H9 (cell line): ENCODE measurements at regions not wholly inside any gene's neighbourhood (a gene's known extent, or its start where the extent isn't known, plus 50 kb on each side); places are given as distances from the start of the nearest gene placed in this dataset.

Experiments
- DNase-seq: peaks from one replicate; pipeline ENCODE4 v3.0.0-alpha.2; 2017
- H2AFZ ChIP-seq: one replicate; pipeline ENCODE4 v1.6.1; 2013; ENCODE audit warnings: mild to moderate bottlenecking, low read length, control low read depth, moderate library complexity
- H2AK5ac ChIP-seq: 2 replicates; pipeline ENCODE4 v1.6.1; 2013; ENCODE audit warnings: low read length, control low read depth, mixed read lengths; ENCODE audit not compliant: insufficient read length
- H2BK120ac ChIP-seq: one replicate; pipeline ENCODE4 v1.6.1; 2013; ENCODE audit warnings: low read depth, mild to moderate bottlenecking, low read length, control low read depth, inconsistent platforms; ENCODE audit not compliant: poor library complexity, severe bottlenecking
- H2BK12ac ChIP-seq: 2 replicates; pipeline ENCODE4 v1.6.1; 2013; ENCODE audit warnings: low read length, control low read depth, mixed read lengths, low read depth; ENCODE audit not compliant: insufficient read length
- H2BK15ac ChIP-seq: 2 replicates; pipeline ENCODE4 v1.6.1; 2013; ENCODE audit warnings: low read depth, low read length, control low read depth
- H2BK20ac ChIP-seq: one replicate; pipeline ENCODE4 v1.6.1; 2013; ENCODE audit warnings: low read depth, mild to moderate bottlenecking, low read length, control low read depth, inconsistent platforms; ENCODE audit not compliant: poor library complexity, severe bottlenecking
- H2BK5ac ChIP-seq: 2 replicates; pipeline ENCODE4 v1.6.1; 2013; ENCODE audit warnings: low read length, control low read depth, mixed read lengths; ENCODE audit not compliant: insufficient read length
- H3K14ac ChIP-seq: 2 replicates; pipeline ENCODE4 v1.6.1; 2013; ENCODE audit warnings: low read length, control low read depth; ENCODE audit not compliant: insufficient read depth
- H3K18ac ChIP-seq: 2 replicates; pipeline ENCODE4 v1.6.1; 2013; ENCODE audit warnings: low read depth, mild to moderate bottlenecking, mixed read lengths, low read length, control low read depth; ENCODE audit not compliant: insufficient read length
- H3K23ac ChIP-seq: 2 replicates; pipeline ENCODE4 v1.6.1; 2013; ENCODE audit warnings: low read length, control low read depth, mixed read lengths, low read depth; ENCODE audit not compliant: insufficient read length
- H3K23me2 ChIP-seq: 2 replicates; pipeline ENCODE4 v1.6.1; 2013; ENCODE audit warnings: low read depth, mild to moderate bottlenecking, mixed read lengths, low read length, control low read depth; ENCODE audit not compliant: insufficient read length, poor library complexity, severe bottlenecking
- H3K27ac ChIP-seq: 2 replicates; pipeline ENCODE4 v1.5.1; 2013; ENCODE audit warnings: low read length, control low read depth, mixed read lengths, low read depth; ENCODE audit not compliant: insufficient read length
- H3K27me3 ChIP-seq: 2 replicates; pipeline ENCODE4 v1.6.1; 2013; ENCODE audit warnings: low read length, control low read depth, inconsistent platforms; ENCODE audit not compliant: insufficient read depth
- H3K4ac ChIP-seq: 2 replicates; pipeline ENCODE4 v1.6.1; 2013; ENCODE audit warnings: low read depth, mild to moderate bottlenecking, control low read depth, inconsistent platforms, low read length, moderate library complexity
- H3K4me1 ChIP-seq: 2 replicates; pipeline ENCODE4 v1.6.1; 2013; ENCODE audit warnings: low read length, control low read depth, inconsistent platforms; ENCODE audit not compliant: insufficient read depth
- H3K4me2 ChIP-seq: 2 replicates; pipeline ENCODE4 v1.6.1; 2013; ENCODE audit warnings: low read length, control low read depth, mixed read lengths; ENCODE audit not compliant: insufficient read length, insufficient read depth
- H3K56ac ChIP-seq: 2 replicates; pipeline ENCODE4 v1.6.1; 2013; ENCODE audit warnings: low read depth, mild to moderate bottlenecking, mixed read lengths, low read length, control low read depth; ENCODE audit not compliant: insufficient read length
- H3K79me1 ChIP-seq: 2 replicates; pipeline ENCODE4 v1.6.1; 2013; ENCODE audit warnings: low read depth, mild to moderate bottlenecking, moderate library complexity, low read length, control low read depth, inconsistent platforms; ENCODE audit not compliant: insufficient read depth, poor library complexity, severe bottlenecking
- H3K79me2 ChIP-seq: 2 replicates; pipeline ENCODE4 v1.6.1; 2013; ENCODE audit warnings: low read length, control low read depth, inconsistent platforms; ENCODE audit not compliant: insufficient read depth
- H3K9ac ChIP-seq: 2 replicates; pipeline ENCODE4 v1.6.1; 2013; ENCODE audit warnings: low read length, control low read depth, mixed read lengths; ENCODE audit not compliant: insufficient read length; ENCODE audit errors: extremely low read depth
- H3K9me3 ChIP-seq: one replicate; pipeline ENCODE4 v1.6.1; 2013; ENCODE audit warnings: low read depth, low read length, inconsistent platforms; ENCODE audit not compliant: control insufficient read depth
- H3T11ph ChIP-seq: one replicate; pipeline ENCODE4 v1.6.1; 2013; ENCODE audit warnings: mild to moderate bottlenecking, low read length, control low read depth, inconsistent platforms
- H4K20me1 ChIP-seq: one replicate; pipeline ENCODE4 v1.6.1; 2013; ENCODE audit not compliant: control insufficient read depth, insufficient read length, insufficient read depth
- H4K5ac ChIP-seq: 2 replicates; pipeline ENCODE4 v1.6.1; 2013; ENCODE audit warnings: low read depth, mild to moderate bottlenecking, mixed read lengths, low read length, control low read depth; ENCODE audit not compliant: insufficient read length
- H4K8ac ChIP-seq: replicated peaks from 2 replicates; pipeline ENCODE4 v1.6.1; 2013; ENCODE audit warnings: low read length, control low read depth, mixed read lengths, low read depth; ENCODE audit not compliant: insufficient read length
- H4K91ac ChIP-seq: 2 replicates; pipeline ENCODE4 v1.6.1; 2013; ENCODE audit warnings: low read depth, mild to moderate bottlenecking, moderate library complexity, mixed read lengths, low read length, control low read depth; ENCODE audit not compliant: insufficient read length
- H3K27ac Mint-ChIP-seq, 3 experiments: 2 replicates in 2 of 3; 3 replicates in 1 of 3; pipeline ENCODE4 v1.8.0; 2020 to 2021; ENCODE audit warnings: mixed read lengths in 3 of 3, mild to moderate bottlenecking in 1 of 3, moderate library complexity in 1 of 3
- H3K27me3 Mint-ChIP-seq: 2 replicates; pipeline ENCODE4 v1.8.0; 2021; ENCODE audit warnings: low read depth, mild to moderate bottlenecking, moderate library complexity, mixed read lengths
- H3K36me3 Mint-ChIP-seq, 3 experiments: 2 replicates in 2 of 3; 3 replicates in 1 of 3; pipeline ENCODE4 v1.8.0; 2020 to 2021; ENCODE audit warnings: low read depth in 3 of 3, mixed read lengths in 3 of 3; ENCODE audit not compliant: insufficient read depth in 1 of 3
- H3K4me1 Mint-ChIP-seq, 2 experiments: 2 replicates each; pipeline ENCODE4 v1.8.0; 2020; ENCODE audit warnings: mixed read lengths in 2 of 2
- H3K4me3 Mint-ChIP-seq, 2 experiments: 2 replicates in 1 of 2; 3 replicates in 1 of 2; pipeline ENCODE4 v1.8.0; 2020 to 2021; ENCODE audit warnings: mild to moderate bottlenecking in 2 of 2, mixed read lengths in 2 of 2, moderate library complexity in 1 of 2
- H3K9me3 Mint-ChIP-seq, 2 experiments: 2 replicates in 1 of 2; 3 replicates in 1 of 2; pipeline ENCODE4 v1.8.0; 2020; ENCODE audit warnings: mild to moderate bottlenecking in 2 of 2, mixed read lengths in 2 of 2, moderate library complexity in 1 of 2
- CTCF ChIP-seq: fragments of 200-600 bp; sonication (generic); conservative IDR thresholded peaks from 3 replicates; pipeline ENCODE4 v1.8.0; 2021; ENCODE audit warnings: antibody characterized with exemption, mild to moderate bottlenecking
- WGBS: extraction: QIAGEN DNeasy Blood & Tissue Kit; methylation state at CpG from one replicate; pipeline ENCODE4 v1.1.7; 2013; ENCODE audit warnings: missing lambda C conversion rate, low lambda C conversion rate, mixed read lengths; ENCODE audit not compliant: insufficient read length; ENCODE audit errors: extremely low coverage; 5-methylcytosine and 5-hydroxymethylcytosine counted together

DNA sequence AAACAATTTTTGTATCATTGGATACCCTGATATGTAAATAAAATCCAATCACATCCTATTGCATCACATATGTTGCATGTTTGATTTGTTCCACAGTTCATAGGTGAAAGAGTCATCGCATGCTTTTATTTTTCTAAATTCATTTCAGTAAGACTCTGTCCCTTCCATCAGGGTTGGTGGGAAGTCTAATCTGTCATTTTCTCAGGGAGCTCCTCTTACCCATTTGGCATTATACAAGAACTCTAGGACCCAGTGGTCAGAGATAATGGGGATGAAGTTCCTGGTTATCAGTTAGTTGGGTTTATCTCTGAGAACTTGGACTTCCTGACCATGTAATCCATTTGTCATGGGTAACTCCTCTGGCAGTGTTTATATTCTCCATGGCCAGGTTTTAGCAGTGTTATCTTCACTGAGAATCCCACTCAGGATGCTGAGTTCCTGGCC, 227.1 kb upstream of the JADE1 start:
- Histone ChIP-seq H3K4me2 (no peak overlapping the region), H3K18ac (no peak overlapping the region), H4K8ac (no peak overlapping the region), H3K9me3 (no peaks in the 10 kb centered on the region), H3K56ac (no peak overlapping the region), H2BK120ac (no peak overlapping the region), H3K79me1 (no peaks in the 10 kb centered on the region), H3K4ac (no peak overlapping the region), H2BK20ac (no peak overlapping the region), H2BK12ac (no peak overlapping the region), H4K20me1 (no peaks in the 10 kb centered on the region), H3K27me3 (no peaks in the 10 kb centered on the region), H3K14ac (no peak overlapping the region), H3K79me2 (no peaks in the 10 kb centered on the region), H4K91ac (no peak overlapping the region), H3K27ac (no peak overlapping the region), H2AK5ac (no peak overlapping the region), H2AFZ (no peak overlapping the region), H3K23ac (no peak overlapping the region), H3T11ph (no peak overlapping the region), H3K4me1 (peaks cover 6% of the 10 kb centered on the region; the same call in 1 of the 2 replicates), H2BK5ac (no peak overlapping the region), H3K9ac (no peak overlapping the region), H3K23me2 (no peaks in the 10 kb centered on the region), H4K5ac (no peak overlapping the region), H2BK15ac (no peak overlapping the region)
- Mint-ChIP-seq H3K27ac (no peak overlapping the region), H3K4me3 (no peak overlapping the region), H3K4me1 (peaks cover 7 to 11% of the 10 kb centered on the region in 2 experiments), H3K9me3 (no peaks in the 10 kb centered on the region), H3K36me3 (no peaks in the 10 kb centered on the region), H3K27me3 (no peaks in the 10 kb centered on the region)
- no CpG with 5 or more reads among the region's 1 CpG for WGBS
- no peak for TF ChIP-seq CTCF
- DNase-seq: no peak
